Activated CD8-positive, alpha-beta T cell treated with anti-CD3 and anti-CD28 coated beads for 36 hours (primary cell): ENCODE measurements at regions not wholly inside any gene's neighbourhood (a gene's known extent, or its start where the extent isn't known, plus 50 kb on each side); places are given as distances from the start of the nearest gene placed in this dataset.

Experiments
- ATAC-seq: fragments of 200-7000 bp; cut with Tn5 transposase; one replicate; pipeline ENCODE4 v1.10.0; 2021; ENCODE audit warnings: mild to moderate bottlenecking, moderate library complexity
- CTCF ChIA-PET: fragments of 350-600 bp; sonication (Branson Sonifier 250); formaldehyde crosslinking; loops from one replicate; lab custom pipeline; 2021; ENCODE audit warnings: antibody characterized with exemption; lab: Charles Lee
- POLR2A ChIA-PET: fragments of 350-600 bp; sonication (Branson Sonifier 250); formaldehyde crosslinking; loops from one replicate; lab custom pipeline; 2021; ENCODE audit warnings: antibody characterized with exemption; lab: Charles Lee
- DNase-seq: peaks from one replicate; pipeline ENCODE4 v3.0.0-alpha.2; 2020
- H3K27ac Mint-ChIP-seq: one replicate; pipeline ENCODE4 v1.8.0; 2021; ENCODE audit warnings: mild to moderate bottlenecking, mixed read lengths
- H3K27me3 Mint-ChIP-seq: one replicate; pipeline ENCODE4 v1.8.0; 2021; ENCODE audit warnings: mixed read lengths
- H3K36me3 Mint-ChIP-seq: one replicate; pipeline ENCODE4 v1.8.0; 2021; ENCODE audit warnings: low read depth, mixed read lengths
- H3K4me1 Mint-ChIP-seq: one replicate; pipeline ENCODE4 v1.8.0; 2021; ENCODE audit warnings: low read depth, mixed read lengths
- H3K4me3 Mint-ChIP-seq: one replicate; pipeline ENCODE4 v1.8.0; 2021; ENCODE audit warnings: mild to moderate bottlenecking, moderate library complexity, mixed read lengths
- H3K9me3 Mint-ChIP-seq: one replicate; pipeline ENCODE4 v1.8.0; 2021; ENCODE audit warnings: mixed read lengths
- intact Hi-C: fragments of 100-400 bp; cut with micrococcal nuclease; formaldehyde crosslinking; loops from one replicate; pipeline ENCODE4 v1.10.0; 2022
- TF ChIP-seq, protein P1 (sequence below): fragments of 200-600 bp; IDR thresholded peaks from one replicate; pipeline ENCODE4 v1.8.0; 2022; ENCODE audit warnings: antibody characterized with exemption, mild to moderate bottlenecking

DNA sequence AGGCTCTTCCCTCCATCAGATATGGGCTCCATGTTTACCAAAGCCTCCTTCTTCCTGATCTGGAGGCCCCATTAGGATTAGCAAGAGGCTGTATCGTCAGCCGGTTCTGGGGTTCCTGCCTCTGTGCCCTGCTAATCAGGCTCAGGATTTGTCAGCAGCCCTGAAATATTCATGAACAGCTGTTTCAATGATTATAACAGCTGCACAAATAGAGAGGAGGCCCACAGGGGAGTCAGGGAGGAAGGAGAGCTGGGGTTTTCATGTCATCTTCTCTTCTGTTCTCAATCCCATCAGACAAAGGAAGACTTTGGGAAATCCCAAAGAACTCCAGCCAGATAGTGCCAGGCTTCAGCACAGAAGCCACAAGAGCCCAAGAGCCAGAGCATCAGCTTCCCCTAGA, 72.3 kb upstream of the MMP2 start:
- TF ChIP-seq, protein P1, sequence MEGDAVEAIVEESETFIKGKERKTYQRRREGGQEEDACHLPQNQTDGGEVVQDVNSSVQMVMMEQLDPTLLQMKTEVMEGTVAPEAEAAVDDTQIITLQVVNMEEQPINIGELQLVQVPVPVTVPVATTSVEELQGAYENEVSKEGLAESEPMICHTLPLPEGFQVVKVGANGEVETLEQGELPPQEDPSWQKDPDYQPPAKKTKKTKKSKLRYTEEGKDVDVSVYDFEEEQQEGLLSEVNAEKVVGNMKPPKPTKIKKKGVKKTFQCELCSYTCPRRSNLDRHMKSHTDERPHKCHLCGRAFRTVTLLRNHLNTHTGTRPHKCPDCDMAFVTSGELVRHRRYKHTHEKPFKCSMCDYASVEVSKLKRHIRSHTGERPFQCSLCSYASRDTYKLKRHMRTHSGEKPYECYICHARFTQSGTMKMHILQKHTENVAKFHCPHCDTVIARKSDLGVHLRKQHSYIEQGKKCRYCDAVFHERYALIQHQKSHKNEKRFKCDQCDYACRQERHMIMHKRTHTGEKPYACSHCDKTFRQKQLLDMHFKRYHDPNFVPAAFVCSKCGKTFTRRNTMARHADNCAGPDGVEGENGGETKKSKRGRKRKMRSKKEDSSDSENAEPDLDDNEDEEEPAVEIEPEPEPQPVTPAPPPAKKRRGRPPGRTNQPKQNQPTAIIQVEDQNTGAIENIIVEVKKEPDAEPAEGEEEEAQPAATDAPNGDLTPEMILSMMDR: no peak
- ATAC-seq (no peak), DNase-seq (no peak)
- Mint-ChIP-seq H3K36me3 (no peaks in the 10 kb centered on the region), H3K4me1 (no peaks in the 10 kb centered on the region), H3K4me3 (no peak overlapping the region), H3K9me3 (no peaks in the 10 kb centered on the region), H3K27ac (no peak overlapping the region), H3K27me3 (peaks cover 8% of the 10 kb centered on the region)
- CTCF ChIA-PET: no interaction called here
- intact Hi-C loops: no loop called here
- POLR2A ChIA-PET: no interaction called here

DNA sequence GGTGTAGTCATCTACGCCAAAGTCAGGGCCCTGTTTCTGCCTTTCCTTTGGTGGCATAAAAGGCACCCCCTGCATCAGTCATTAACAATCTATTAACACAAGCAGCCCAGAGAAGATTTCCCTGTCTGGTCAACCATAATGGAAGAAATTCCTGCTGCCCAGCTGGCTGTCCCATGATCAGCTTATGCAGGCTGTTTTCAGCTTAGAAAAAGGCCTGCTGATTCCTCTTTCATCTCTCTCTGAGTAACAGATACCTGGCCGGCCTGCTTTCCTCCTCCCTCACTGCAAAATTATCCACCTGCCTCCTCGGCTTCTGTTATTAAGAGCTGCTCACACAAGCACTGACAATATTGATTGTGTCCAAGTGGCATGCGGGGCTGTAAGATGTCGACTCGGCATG, 70.3 kb upstream of the MMP2 start:
- ChIA-PET POLR2A (no interaction called here), CTCF (interaction anchor here (0.9 kb wide), 1 partner anchor 56 kb away, joined by 3 read pairs; no protein-coding TSS in a partner anchor)
- Mint-ChIP-seq H3K27ac (no peak overlapping the region), H3K9me3 (no peaks in the 10 kb centered on the region), H3K4me1 (no peaks in the 10 kb centered on the region), H3K36me3 (no peaks in the 10 kb centered on the region), H3K27me3 (peaks cover 5% of the 10 kb centered on the region), H3K4me3 (no peak overlapping the region)
- TF ChIP-seq, protein P1: no peak
- no peak for ATAC-seq
- DNase-seq: no peak
- intact Hi-C loops: no loop called here

DNA sequence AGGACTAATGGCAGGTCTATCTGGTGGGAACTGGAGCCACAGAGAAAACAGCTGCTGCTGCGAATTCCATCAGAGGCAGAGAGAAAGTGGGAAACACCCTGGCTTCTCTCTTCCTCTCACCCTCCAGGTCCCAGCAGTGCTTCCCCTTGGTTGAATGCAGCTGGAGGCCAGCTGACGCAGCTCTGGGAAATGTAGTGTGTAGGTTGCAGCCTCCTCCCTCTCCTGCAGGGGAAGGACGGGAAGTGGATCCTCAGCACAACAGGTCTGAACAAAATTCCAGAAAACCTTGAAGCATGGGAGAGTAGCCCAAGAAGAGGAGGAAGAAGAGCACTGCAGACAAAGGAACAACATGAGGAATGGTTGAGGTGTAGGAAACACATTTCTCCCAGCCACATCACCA, 67.8 kb upstream of the MMP2 start:
- ATAC-seq (no peak), DNase-seq (no peak)
- Mint-ChIP-seq H3K4me3 (no peak overlapping the region), H3K27me3 (peaks cover 8% of the 10 kb centered on the region), H3K4me1 (no peaks in the 10 kb centered on the region), H3K36me3 (no peaks in the 10 kb centered on the region), H3K9me3 (no peaks in the 10 kb centered on the region), H3K27ac (no peak overlapping the region)
- POLR2A ChIA-PET: interaction anchor here (0.6 kb wide), 1 partner anchor 526 kb away, joined by 3 read pairs; no protein-coding TSS in a partner anchor
- CTCF ChIA-PET: no interaction called here
- TF ChIP-seq, protein P1: no peak
- intact Hi-C loops: no loop called here

DNA sequence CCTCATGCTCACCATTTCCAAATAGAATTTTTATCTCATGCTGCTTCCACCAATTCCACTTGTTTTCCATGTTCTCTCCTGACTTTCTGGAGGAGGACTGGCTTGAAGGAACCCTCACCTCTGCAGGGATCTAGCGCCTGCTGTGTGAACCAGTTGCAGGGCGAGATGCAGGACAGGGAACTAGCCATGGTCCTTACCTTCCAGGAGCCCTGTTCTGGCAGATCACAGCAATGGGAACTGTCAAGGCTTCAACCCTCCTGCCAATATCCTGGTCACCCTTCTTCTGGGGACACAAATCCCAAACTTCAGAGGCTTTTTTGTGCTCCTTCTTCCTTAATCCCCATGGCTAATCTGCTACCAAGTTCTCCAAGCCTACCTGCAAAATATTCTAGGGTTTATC, 60.4 kb upstream of the MMP2 start:
- intact Hi-C loops: no loop called here
- ChIA-PET POLR2A (no interaction called here), CTCF (no interaction called here)
- Mint-ChIP-seq H3K4me3 (no peak overlapping the region), H3K27ac (no peak overlapping the region), H3K4me1 (peaks cover 3% of the 10 kb centered on the region), H3K9me3 (no peaks in the 10 kb centered on the region), H3K27me3 (peaks cover 10% of the 10 kb centered on the region), H3K36me3 (no peaks in the 10 kb centered on the region)
- TF ChIP-seq, protein P1: no peak
- ATAC-seq (no peak), DNase-seq (no peak)

DNA sequence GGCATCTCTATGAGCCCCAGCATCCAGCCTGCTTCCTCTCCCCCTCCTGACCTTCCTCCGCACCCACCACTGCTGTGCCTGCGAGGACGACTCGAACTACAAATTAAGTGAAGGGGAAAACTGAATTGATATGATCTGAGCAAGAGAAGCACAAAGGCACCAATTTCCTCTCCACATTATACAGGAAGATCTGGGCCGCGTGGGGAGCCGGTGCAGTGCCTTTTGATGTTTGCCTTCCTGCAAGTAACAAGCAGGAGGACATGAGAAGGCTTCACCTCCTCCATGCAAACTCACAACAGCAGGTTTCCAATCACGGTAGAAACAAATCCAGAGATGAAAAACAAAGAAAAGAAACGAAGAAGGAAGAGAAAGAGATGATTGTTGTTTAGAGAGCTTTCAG, 57.8 kb upstream of the MMP2 start:
- TF ChIP-seq, protein P1: no peak
- intact Hi-C loops: no loop called here
- H3K27me3 Mint-ChIP-seq: peaks cover 10% of the 10 kb centered on the region
- no peak overlapping the region for H3K4me3 Mint-ChIP-seq
- peaks cover 3% of the 10 kb centered on the region for H3K4me1 Mint-ChIP-seq
- H3K9me3 Mint-ChIP-seq: no peaks in the 10 kb centered on the region
- DNase-seq (no peak), ATAC-seq (no peak)
- no peaks in the 10 kb centered on the region for H3K36me3 Mint-ChIP-seq
- ChIA-PET POLR2A (no interaction called here), CTCF (no interaction called here)
- H3K27ac Mint-ChIP-seq: no peak overlapping the region
